ENCODE measurements at regions not wholly inside any gene's neighbourhood (a gene's known extent, or its start where the extent isn't known, plus 50 kb on each side); places are given as distances from the start of the nearest gene placed in this dataset.
"Not testable (repeated sequence)": the region's sequence is repeated elsewhere in the genome, so short reads cannot be mapped to it uniquely, and the experiment has no call there.

GRCh38 chr4:31788676-31789075, 1068.5 kb downstream of the PCDH7 start:
- TF ChIP-seq CTCF (IDR thresholded peaks at IDR 0.05; ENCODE audit: insufficient read depth, low read depth, low read length) = no peak
- no peak overlapping the region for H3K4me3 ChIP-seq (ENCODE audit: low read depth, low read length)
- no peak for DNase-seq (ENCODE audit: low read depth)

- TF ChIP-seq CTCF (IDR thresholded peaks at IDR 0.05; ENCODE audit: insufficient read depth, low read depth, low read length) = no peak
- no peak overlapping the region for H3K4me3 ChIP-seq (ENCODE audit: low read depth, low read length)
- no peak for DNase-seq (ENCODE audit: low read depth)
Observed at GRCh38 chr4:31791666-31792065, 1071.5 kb downstream of the PCDH7 start.

GRCh38 chr4:31793907-31794306, 1073.7 kb downstream of the PCDH7 start:
- DNase-seq (ENCODE audit: low read depth) = no peak
- TF ChIP-seq CTCF (IDR thresholded peaks at IDR 0.05; ENCODE audit: insufficient read depth, low read depth, low read length) = no peak
- H3K4me3 ChIP-seq (ENCODE audit: low read depth, low read length) = no peak overlapping the region

- not testable (repeated sequence) for DNase-seq (ENCODE audit: low read depth); H3K4me3 ChIP-seq (ENCODE audit: low read depth, low read length)
Observed at GRCh38 chr4:31797052-31797451, 1076.9 kb downstream of the PCDH7 start.

- DNase-seq (ENCODE audit: low read depth) = no peak
- TF ChIP-seq CTCF (IDR thresholded peaks at IDR 0.05; ENCODE audit: insufficient read depth, low read depth, low read length) = no peak
- no peak overlapping the region for H3K4me3 ChIP-seq (ENCODE audit: low read depth, low read length)
Observed at GRCh38 chr4:31803526-31804195, 1083.5 kb downstream of the PCDH7 start.

- DNase-seq (ENCODE audit: low read depth) = no peak
- no peak for TF ChIP-seq CTCF (IDR thresholded peaks at IDR 0.05; ENCODE audit: insufficient read depth, low read depth, low read length)
- H3K4me3 ChIP-seq (ENCODE audit: low read depth, low read length) = no peak overlapping the region
Observed at GRCh38 chr4:31807036-31807435, 1086.9 kb downstream of the PCDH7 start.

- no peak for TF ChIP-seq CTCF (IDR thresholded peaks at IDR 0.05; ENCODE audit: insufficient read depth, low read depth, low read length)
- no peak overlapping the region for H3K4me3 ChIP-seq (ENCODE audit: low read depth, low read length)
- DNase-seq (ENCODE audit: low read depth) = no peak
Observed at GRCh38 chr4:31844350-31844749, 1124.2 kb downstream of the PCDH7 start.
